A673 (cell line): ENCODE measurements at regions not wholly inside any gene's neighbourhood (a gene's known extent, or its start where the extent isn't known, plus 50 kb on each side); places are given as distances from the start of the nearest gene placed in this dataset.

Experiments
- EZH2 ChIP-seq: fragments of 200-600 bp; sonication (generic); IDR thresholded peaks from 2 replicates; pipeline ENCODE4 v1.6.1; 2017; ENCODE audit warnings: borderline replicate concordance, low read depth, mild to moderate bottlenecking, mixed read lengths, antibody characterized with exemption, low read length; ENCODE audit not compliant: poor library complexity, severe bottlenecking
- TF ChIP-seq, protein P1 (sequence below): fragments of 300-800, 200-600 bp; sonication (generic); conservative IDR thresholded peaks from 2 replicates; pipeline ENCODE4 v1.5.1; 2017; ENCODE audit warnings: low read depth, mild to moderate bottlenecking, antibody characterized with exemption, low read length, moderate library complexity, mixed read lengths

DNA sequence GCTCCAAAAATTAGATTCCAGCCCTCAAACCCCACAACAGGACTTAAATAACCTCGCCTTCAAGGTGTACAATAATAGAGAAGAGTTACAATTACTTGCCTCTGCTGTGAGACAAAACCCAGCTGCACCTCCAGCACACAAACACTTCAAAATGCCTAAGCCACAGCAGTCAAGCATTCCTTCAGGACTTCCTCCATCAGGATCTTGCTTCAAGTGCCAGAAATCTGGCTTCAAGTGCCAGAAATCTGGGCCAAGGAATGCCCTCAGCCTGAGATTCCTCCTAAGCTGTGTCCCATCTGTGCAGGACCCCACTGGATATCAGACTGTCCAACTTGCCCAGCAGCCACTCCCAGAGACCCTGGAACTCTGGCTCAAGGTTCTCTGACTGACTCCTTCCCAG, 1088.3 kb downstream of the SORCS3 start:
- TF ChIP-seq, protein P1, sequence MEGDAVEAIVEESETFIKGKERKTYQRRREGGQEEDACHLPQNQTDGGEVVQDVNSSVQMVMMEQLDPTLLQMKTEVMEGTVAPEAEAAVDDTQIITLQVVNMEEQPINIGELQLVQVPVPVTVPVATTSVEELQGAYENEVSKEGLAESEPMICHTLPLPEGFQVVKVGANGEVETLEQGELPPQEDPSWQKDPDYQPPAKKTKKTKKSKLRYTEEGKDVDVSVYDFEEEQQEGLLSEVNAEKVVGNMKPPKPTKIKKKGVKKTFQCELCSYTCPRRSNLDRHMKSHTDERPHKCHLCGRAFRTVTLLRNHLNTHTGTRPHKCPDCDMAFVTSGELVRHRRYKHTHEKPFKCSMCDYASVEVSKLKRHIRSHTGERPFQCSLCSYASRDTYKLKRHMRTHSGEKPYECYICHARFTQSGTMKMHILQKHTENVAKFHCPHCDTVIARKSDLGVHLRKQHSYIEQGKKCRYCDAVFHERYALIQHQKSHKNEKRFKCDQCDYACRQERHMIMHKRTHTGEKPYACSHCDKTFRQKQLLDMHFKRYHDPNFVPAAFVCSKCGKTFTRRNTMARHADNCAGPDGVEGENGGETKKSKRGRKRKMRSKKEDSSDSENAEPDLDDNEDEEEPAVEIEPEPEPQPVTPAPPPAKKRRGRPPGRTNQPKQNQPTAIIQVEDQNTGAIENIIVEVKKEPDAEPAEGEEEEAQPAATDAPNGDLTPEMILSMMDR: no peak
- TF ChIP-seq EZH2: no peak
